NCI-H1694 (cell line): ENCODE measurements at regions not wholly inside any gene's neighbourhood (a gene's known extent, or its start where the extent isn't known, plus 50 kb on each side); places are given as distances from the start of the nearest gene placed in this dataset.

ENCODE experiments used
- DNase-seq: peaks from one replicate; lab custom pipeline; 2025; lab: John Stamatoyannopoulos, UW

- DNase-seq = no peak
These were observed 275.1 kb upstream of the GJB5 start for GRCh38 chr1:34479731-34480130.

- DNase-seq = no peak
These were observed 266.7 kb upstream of the GJB5 start for GRCh38 chr1:34488080-34488708.

- DNase-seq = no peak
These were observed 254.4 kb upstream of the GJB5 start for GRCh38 chr1:34500451-34500850.

DNA sequence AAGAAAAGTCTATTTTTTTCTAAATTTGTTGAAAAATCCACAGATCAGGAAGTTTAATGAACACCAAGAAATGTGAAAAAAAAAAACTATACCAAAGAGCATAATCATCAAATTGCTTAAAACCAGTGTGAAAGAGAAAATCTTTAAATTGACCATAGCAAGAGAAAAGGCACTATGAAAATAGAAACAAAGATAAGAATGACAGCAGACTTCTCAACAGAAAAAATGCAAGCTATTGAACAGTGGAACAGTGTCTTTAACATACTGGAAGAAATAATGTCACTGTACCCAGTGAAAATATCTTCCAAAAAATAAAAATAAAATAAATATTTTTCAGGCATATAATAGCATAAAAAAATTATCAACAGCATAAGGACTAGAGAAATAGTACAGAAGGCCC, 243.0 kb upstream of the GJB5 start:
- DNase-seq = no peak

DNA sequence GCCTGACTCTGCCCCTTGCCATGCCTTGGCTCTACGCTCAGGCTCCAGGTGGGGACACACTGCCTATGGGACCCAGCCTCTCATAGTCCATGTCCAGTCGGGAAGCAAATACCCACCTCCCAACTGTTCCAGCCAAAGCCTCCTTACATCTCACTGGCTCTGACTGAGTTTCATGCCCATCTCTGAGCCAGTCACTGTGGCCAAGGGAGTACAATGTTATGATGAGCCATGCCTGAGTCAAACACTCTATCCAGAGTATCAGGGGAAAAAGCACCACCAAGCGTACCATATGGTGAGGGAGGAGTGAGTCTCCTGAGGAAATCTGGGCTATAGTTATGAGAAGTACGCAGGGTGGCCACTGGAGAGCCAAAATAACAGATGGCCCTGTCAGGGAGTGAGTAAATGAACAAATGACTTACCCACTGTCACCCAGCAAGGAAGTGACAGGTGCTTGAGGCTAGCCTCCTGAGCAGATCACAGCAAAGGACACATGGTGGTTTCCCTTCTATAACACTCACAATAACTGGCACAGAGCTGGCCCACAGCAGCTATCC, 236.6 kb upstream of the GJB5 start:
- peak; percentile 86 for DNase-seq

- DNase-seq = peak; percentile 2
These were observed 234.7 kb upstream of the GJB5 start for GRCh38 chr1:34520111-34520510.

GRCh38 chr1:34524783-34525182, 230.1 kb upstream of the GJB5 start:
- no peak for DNase-seq

DNA sequence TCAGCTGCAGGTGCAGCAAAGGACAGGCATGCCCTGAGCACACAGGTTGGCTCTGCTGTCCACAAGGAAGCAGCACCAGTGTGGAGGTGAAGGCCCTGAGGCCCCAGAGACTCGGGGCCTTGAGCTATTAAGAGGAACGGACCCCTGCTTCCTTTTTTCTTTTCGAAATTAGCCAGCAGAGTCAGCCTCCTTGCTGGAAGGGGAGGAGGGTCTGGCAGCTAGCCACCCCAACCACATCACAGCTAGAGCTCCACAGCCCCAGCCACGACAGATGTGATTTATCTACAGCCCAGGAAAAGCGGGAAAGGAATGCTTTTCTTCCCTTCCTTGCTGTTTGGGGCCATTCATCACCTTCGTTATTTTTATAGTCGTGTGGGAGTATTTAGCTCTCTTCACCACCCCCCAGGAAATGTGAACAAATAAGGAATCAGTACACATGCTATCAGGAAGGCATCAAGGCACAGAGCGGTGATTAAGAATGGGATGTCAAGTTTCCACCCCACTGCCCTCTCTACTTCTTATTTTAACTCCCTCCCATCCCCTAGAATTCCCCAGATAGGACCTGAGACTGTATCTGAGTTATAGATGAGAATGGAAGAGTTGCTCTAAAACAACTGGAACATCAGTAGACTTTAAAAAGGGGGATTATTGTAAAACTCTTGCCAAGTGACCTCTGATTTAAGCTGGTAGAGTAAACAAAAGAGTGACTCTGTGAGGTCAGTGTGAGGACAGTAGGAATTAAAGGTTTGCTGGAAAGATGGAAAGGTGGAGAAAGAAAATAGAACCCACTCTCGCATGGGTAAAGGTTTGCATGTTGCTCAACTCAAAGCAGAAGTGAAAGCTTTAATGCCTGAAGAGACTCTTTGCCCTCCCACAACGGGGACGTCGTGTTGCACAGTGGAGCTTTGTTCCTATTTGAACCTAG, 224.7 kb upstream of the GJB5 start:
- peak; percentile 4 for DNase-seq

DNA sequence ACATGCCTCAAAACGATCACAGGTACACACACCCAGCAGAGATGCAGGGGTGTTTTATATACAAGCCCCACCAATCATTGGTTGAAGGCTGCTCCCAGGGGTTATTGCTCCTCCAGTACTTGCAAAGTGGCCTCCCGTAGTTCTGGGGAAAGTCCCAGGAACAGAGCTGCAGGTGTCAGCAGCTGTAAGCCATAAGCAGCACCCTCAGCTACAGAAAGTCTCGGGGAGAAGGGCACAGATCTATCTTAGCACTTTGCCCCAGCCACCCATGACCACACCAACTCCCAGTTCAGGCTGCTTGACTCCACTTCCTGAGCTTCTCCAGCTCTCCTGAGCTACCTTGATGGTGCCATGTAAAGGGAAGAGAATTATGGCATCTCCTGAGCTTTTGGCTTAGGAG, 222.7 kb upstream of the GJB5 start:
- DNase-seq = no peak

DNA sequence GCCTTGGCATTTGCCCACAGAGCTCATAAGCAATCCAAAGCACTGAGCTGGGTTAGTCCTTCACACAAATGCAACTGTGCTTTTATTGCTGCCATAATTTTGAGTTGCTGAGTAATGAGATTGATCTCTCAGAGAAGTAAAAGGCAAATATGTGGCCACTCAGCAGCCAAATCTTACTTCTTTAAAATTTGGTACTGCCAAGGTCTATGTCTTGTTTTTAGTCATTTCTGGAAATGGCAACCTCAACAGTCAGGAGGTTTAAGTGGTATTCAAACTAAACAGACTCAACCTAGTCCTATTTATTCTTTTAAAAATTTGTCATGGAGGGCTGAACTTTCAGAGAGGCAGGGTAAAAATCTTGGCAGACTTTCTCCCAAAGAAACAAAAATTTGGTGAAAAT, 216.4 kb upstream of the GJB5 start:
- DNase-seq = no peak

- no peak for DNase-seq
These were observed 207.7 kb upstream of the GJB5 start for GRCh38 chr1:34547046-34547674.

GRCh38 chr1:34549199-34549598, 205.6 kb upstream of the GJB5 start:
- DNase-seq = no peak

GRCh38 chr1:34578306-34578705, 176.5 kb upstream of the GJB5 start:
- no peak for DNase-seq

DNA sequence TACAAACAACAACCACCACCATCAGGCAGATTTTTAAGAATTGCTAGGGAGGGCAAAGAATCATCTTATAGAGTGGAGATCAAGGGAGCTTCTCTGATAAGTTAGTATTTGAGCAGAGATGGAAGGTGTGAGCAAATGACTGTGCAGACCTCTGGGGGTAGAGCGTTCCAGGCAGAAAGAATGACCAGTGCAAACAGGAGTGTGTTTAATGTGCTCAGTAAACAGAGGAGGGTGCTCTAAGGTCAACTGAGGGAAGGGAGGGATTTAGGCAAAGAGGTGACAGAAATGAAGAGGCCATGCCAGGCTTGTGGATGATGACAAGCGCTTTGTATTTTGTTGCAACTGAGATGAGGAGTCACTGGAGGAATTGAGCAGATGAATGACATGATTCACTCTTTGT, 172.5 kb upstream of the GJB5 start:
- no peak for DNase-seq

GRCh38 chr1:34587761-34588160, 167.1 kb upstream of the GJB5 start:
- no peak for DNase-seq

- peak; percentile 3 for DNase-seq
These were observed 164.6 kb upstream of the GJB5 start for GRCh38 chr1:34590211-34590623.

GRCh38 chr1:34591751-34592629, 162.9 kb upstream of the GJB5 start:
- no peak for DNase-seq

DNA sequence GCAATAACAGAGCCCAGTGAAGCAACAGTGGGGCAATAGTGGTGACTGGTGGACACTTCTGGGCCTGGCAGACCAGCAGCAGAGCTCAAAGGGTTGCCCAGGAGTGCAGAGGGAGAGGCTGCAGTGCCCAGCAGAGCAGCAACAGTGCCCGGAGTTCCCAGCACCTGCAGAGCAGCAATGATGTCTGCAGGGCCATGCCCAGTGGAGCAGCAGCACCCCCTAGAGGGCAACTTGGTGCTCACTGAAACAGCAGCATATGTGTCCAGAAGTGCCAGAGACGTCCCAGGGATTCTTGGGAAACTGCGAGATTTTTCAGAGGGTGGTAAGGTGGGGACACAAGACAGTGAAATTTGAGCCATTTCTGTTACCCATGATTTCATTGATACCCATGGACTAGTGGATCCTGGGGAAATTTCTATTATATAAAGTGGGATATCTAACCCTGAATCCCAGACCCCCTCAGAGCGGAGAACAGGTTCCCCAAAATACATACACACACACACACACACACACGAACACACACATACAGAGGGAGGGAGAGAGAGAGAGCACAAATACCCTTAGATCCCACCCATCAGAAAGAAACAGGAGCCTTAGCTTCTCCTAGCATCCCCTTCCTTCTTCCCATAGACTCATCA, 156.9 kb upstream of the GJB5 start:
- DNase-seq = peak; percentile 48

GRCh38 chr1:34602907-34603306, 151.9 kb upstream of the GJB5 start:
- no peak for DNase-seq

- no peak for DNase-seq
These were observed 151.3 kb upstream of the GJB5 start for GRCh38 chr1:34603594-34603993.

- DNase-seq = no peak
These were observed 148.3 kb upstream of the GJB5 start for GRCh38 chr1:34606504-34606903.
